Bronchial epithelial cell (primary cell): ENCODE measurements at regions not wholly inside any gene's neighbourhood (a gene's known extent, or its start where the extent isn't known, plus 50 kb on each side); places are given as distances from the start of the nearest gene placed in this dataset.

Source experiments
- DNase-seq: peaks from one replicate; pipeline ENCODE4 v3.0.0-alpha.2; 2010; ENCODE audit warnings: low read depth
- FAIRE-seq: peaks from 2 replicates; lab custom pipeline; 2011; peaks lifted over from hg19 to GRCh38; lab: Jason Lieb, UNC
- H3K27me3 ChIP-seq: 2 replicates; pipeline ENCODE4 v1.5.1; 2011; ENCODE audit warnings: low read length; ENCODE audit not compliant: control insufficient read depth, insufficient read depth
- H3K36me3 ChIP-seq: 2 replicates; pipeline ENCODE4 v1.5.1; 2011; ENCODE audit warnings: low read length; ENCODE audit not compliant: control insufficient read depth, insufficient read depth
- H3K4me3 ChIP-seq: 2 replicates; pipeline ENCODE4 v1.5.1; 2011; ENCODE audit warnings: mild to moderate bottlenecking, low read depth, low read length, control low read depth
- TF ChIP-seq, protein P1 (sequence below): IDR thresholded peaks from 2 replicates; pipeline ENCODE4 v1.5.1; 2011; ENCODE audit warnings: mild to moderate bottlenecking, moderate library complexity, low read length, control low read depth, inconsistent platforms; ENCODE audit not compliant: insufficient read depth, severe bottlenecking

- TF ChIP-seq, protein P1, sequence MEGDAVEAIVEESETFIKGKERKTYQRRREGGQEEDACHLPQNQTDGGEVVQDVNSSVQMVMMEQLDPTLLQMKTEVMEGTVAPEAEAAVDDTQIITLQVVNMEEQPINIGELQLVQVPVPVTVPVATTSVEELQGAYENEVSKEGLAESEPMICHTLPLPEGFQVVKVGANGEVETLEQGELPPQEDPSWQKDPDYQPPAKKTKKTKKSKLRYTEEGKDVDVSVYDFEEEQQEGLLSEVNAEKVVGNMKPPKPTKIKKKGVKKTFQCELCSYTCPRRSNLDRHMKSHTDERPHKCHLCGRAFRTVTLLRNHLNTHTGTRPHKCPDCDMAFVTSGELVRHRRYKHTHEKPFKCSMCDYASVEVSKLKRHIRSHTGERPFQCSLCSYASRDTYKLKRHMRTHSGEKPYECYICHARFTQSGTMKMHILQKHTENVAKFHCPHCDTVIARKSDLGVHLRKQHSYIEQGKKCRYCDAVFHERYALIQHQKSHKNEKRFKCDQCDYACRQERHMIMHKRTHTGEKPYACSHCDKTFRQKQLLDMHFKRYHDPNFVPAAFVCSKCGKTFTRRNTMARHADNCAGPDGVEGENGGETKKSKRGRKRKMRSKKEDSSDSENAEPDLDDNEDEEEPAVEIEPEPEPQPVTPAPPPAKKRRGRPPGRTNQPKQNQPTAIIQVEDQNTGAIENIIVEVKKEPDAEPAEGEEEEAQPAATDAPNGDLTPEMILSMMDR = no peak
- H3K4me3 ChIP-seq = no peak overlapping the region
- no peaks in the 10 kb centered on the region for H3K36me3 ChIP-seq
- FAIRE-seq (no peak), DNase-seq (no peak)
- no peaks in the 10 kb centered on the region for H3K27me3 ChIP-seq
Measured at GRCh38 chr12:125755512-125755911, 690.3 kb downstream of the AACS start.

GRCh38 chr12:125766091-125766490 lies 700.9 kb downstream of the AACS start:
- no peak for DNase-seq
- Histone ChIP-seq H3K27me3 (no peaks in the 10 kb centered on the region), H3K36me3 (no peaks in the 10 kb centered on the region), H3K4me3 (no peak overlapping the region)
- TF ChIP-seq, protein P1 = no peak
- FAIRE-seq = peak; percentile 55

GRCh38 chr12:125772403-125772802 lies 707.2 kb downstream of the AACS start:
- no peak for FAIRE-seq
- Histone ChIP-seq H3K27me3 (no peaks in the 10 kb centered on the region), H3K4me3 (no peak overlapping the region), H3K36me3 (no peaks in the 10 kb centered on the region)
- no peak for DNase-seq
- TF ChIP-seq, protein P1 = no peak

DNA sequence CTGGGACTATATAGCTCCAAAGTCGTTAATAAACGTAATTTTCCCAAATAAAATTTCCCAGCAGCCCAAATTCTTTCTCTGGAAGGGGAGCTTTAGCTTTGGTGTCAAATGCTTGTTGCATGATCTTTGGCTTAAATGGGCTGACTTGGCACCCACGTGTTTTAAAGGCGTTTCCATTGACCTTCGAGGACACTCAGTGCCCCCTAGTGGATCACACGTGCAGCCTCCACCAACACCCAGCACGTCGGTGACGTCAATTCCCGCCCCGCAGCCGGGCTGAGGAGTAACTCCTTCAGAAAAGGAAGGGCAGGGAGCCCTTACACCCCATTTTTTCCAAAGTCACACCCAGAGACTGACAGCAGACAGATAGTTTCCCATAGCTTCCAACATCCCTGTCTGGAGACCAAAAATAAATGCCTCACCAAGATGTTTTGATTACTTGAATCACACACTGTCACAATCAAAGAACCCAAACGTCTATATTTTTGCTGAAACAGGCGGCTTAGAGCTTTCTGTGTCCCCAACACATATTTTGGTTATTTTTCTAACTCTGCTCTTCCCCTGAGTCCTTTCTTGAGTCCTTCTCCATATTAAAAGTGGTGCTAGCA lies 707.9 kb downstream of the AACS start:
- H3K36me3 ChIP-seq = no peaks in the 10 kb centered on the region
- FAIRE-seq (no peak), DNase-seq (no peak)
- no peaks in the 10 kb centered on the region for H3K27me3 ChIP-seq
- no peak overlapping the region for H3K4me3 ChIP-seq
- TF ChIP-seq, protein P1 = no peak

DNA sequence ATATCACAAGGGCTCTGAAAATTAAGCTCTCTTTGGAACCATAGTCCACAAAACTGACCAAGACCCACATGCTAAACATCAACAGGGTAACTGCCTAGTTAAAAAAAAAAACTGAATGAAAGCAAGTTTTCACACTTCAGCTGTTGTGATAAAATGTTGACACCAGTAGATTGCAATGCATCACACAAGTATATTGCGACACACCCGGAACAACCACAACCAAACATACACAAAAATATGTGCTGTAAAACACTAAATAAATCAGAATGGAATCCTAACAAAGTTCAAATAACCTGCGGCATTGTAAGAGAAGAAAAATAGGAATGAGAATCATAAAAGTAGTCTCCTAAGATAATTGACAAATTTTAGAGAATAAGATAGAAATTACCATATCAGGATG lies 710.3 kb downstream of the AACS start:
- DNase-seq = no peak
- Histone ChIP-seq H3K27me3 (no peaks in the 10 kb centered on the region), H3K4me3 (no peak overlapping the region), H3K36me3 (no peaks in the 10 kb centered on the region)
- TF ChIP-seq, protein P1 = no peak
- FAIRE-seq = no peak

DNA sequence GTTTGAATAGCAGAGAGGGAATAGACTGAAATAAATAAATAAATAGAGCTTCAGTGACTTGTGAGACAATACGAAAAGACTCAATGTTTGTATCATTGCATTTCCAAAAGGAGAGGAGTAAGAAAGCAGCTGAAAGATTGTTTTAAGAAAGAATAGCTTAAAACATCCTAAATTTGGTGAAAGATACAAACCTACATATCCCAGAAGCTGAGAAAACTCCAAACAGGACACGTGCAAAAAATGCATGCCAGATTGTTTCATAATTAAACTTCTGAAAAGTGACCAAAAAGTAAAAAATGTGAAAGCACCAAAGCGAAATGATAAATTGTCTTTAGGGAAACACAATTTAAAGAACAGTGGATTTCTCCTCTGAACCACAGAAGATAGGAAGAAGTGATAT lies 711.0 kb downstream of the AACS start:
- TF ChIP-seq, protein P1 = no peak
- DNase-seq (no peak), FAIRE-seq (no peak)
- Histone ChIP-seq H3K36me3 (no peaks in the 10 kb centered on the region), H3K27me3 (no peaks in the 10 kb centered on the region), H3K4me3 (no peak overlapping the region)
